LNCaP clone FGC (cell line): ENCODE measurements at regions not wholly inside any gene's neighbourhood (a gene's known extent, or its start where the extent isn't known, plus 50 kb on each side); places are given as distances from the start of the nearest gene placed in this dataset.

Experiments
- DNase-seq: peaks from one replicate; pipeline ENCODE4 v3.0.0-alpha.2; 2011; ENCODE audit warnings: low read depth
- H3K4me3 ChIP-seq: 2 replicates; pipeline ENCODE4 v1.5.1; 2011; ENCODE audit warnings: mild to moderate bottlenecking, low read depth, low read length, control low read depth
- TF ChIP-seq, protein P1 (sequence below): IDR thresholded peaks from 2 replicates; pipeline ENCODE4 v1.5.1; 2012; ENCODE audit warnings: mild to moderate bottlenecking; ENCODE audit not compliant: control insufficient read depth, insufficient read depth; ENCODE audit errors: extremely low read depth

DNA sequence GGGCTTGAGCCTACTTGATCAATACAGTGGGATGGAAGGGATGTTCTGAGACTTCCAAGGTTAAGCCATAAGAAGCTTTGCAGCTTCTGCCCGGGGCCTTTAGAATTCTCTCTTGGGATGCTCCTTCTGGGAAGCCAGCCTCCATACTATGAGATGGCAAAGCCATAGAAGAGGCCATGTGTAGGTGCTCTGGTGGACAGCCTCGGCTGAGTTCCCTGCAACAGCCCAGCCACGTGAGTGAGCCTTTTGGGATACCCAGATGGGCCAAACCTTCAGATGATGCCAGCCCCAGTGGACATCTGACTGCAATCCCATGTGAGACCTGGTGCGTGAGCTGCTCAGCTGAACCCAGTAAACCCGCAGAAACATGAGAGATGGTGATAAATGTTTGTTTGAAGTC lies 370.6 kb downstream of the RPS24 start:
- no peak for DNase-seq
- no peak overlapping the region for H3K4me3 ChIP-seq
- TF ChIP-seq, protein P1, sequence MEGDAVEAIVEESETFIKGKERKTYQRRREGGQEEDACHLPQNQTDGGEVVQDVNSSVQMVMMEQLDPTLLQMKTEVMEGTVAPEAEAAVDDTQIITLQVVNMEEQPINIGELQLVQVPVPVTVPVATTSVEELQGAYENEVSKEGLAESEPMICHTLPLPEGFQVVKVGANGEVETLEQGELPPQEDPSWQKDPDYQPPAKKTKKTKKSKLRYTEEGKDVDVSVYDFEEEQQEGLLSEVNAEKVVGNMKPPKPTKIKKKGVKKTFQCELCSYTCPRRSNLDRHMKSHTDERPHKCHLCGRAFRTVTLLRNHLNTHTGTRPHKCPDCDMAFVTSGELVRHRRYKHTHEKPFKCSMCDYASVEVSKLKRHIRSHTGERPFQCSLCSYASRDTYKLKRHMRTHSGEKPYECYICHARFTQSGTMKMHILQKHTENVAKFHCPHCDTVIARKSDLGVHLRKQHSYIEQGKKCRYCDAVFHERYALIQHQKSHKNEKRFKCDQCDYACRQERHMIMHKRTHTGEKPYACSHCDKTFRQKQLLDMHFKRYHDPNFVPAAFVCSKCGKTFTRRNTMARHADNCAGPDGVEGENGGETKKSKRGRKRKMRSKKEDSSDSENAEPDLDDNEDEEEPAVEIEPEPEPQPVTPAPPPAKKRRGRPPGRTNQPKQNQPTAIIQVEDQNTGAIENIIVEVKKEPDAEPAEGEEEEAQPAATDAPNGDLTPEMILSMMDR = no peak

DNA sequence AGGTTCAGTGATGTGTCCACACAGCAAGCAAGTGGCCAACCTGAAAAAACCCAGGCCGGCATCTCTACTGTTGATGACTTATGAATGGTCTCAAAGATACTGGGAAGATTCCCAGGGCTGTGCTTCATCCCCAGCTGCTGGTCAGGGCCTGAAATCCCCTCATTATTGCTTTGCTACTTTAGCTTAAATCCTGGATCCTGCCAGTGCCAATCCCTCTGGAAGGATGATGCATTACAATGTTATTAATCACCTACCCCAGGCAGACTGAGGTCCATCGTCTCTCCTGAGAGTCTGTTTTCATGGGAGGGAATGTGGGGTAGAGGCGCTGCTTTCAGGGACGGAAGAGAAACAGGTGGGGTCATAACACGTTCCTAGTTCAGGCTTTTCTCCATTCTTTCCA lies 371.6 kb downstream of the RPS24 start:
- TF ChIP-seq, protein P1 = no peak
- no peak overlapping the region for H3K4me3 ChIP-seq
- no peak for DNase-seq

DNA sequence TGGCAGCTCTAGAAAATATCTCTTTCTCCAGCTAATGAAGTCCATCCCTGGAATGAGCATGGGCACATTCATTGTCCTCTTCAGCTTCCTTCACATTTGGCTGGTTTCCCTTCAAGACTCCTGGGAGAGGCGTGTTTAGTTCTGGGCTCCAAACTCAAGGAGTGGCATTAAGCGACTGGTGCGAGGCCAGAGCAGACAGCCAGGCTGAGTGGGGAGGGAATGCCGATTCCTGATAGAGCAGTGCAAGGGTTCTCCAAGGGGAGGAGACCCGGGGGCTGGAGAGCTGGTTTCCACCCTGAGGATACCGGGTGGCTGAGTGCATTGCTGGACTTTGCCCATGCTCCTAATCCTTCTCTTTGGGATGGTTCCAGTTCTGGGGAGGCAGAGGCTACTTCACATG lies 372.1 kb downstream of the RPS24 start:
- TF ChIP-seq, protein P1 = no peak
- DNase-seq = no peak

GRCh38 chr10:78406648-78407008 lies 373.0 kb downstream of the RPS24 start:
- TF ChIP-seq, protein P1 = no peak
- H3K4me3 ChIP-seq = peak overlapping the region; percentile 29; the same call in 1 of the 2 replicates
- no peak for DNase-seq

More for the DNA sequence above, 372.1 kb downstream of the RPS24 start:
- H3K4me3 ChIP-seq = no peak overlapping the region

DNA sequence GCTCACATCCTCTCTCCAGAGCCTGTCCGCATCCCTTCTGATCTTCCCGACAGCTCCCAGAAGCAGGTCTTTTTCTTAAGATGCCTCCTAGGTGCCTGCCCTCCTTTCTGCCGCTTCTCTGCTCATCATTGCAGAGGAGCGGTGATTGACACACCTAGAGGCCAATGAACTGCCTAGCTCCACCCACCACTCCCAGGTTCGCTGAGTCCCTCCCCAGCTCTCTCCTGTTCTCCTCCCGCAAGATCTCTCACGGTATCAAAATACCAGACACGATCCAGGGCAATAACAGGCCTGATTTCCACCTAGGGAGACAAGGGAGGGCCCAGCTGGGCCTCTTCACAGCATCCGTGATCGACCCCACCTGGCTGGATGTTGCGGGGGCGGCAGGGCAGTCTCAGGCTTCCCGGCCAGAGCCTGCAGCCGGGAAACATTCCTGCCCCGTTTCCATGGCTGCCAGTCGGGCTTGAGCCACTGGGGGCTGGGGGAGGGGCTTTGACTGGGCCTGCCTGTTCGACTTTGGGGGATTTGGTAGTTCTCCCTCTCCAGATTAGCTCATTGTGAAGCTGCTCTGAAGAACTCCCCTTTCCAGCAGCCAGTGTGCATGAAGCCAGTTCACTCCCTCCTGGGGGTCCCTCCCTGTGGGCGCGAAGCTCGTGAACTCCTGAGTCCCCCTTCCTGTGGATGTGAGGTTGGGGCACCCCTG lies 373.5 kb downstream of the RPS24 start:
- TF ChIP-seq, protein P1 = no peak
- H3K4me3 ChIP-seq = peak overlapping the region; percentile 29; the same call in 1 of the 2 replicates
- peak; percentile 83 for DNase-seq

- no peak overlapping the region for H3K4me3 ChIP-seq
- no peak for DNase-seq
- TF ChIP-seq, protein P1 = no peak
These were observed 374.3 kb downstream of the RPS24 start for GRCh38 chr10:78407966-78408365.
